Psoas muscle (tissue), 7 donors: ENCODE measurements at regions not wholly inside any gene's neighbourhood (a gene's known extent, or its start where the extent isn't known, plus 50 kb on each side); places are given as distances from the start of the nearest gene placed in this dataset.

Experiments
- ATAC-seq, 4 donors: fragments of 200-7000 bp; cut with Tn5 transposase; one replicate each; pipeline ENCODE4 v1.9.1; 2020; ENCODE audit warnings: moderate library complexity in 3 of 4, mild to moderate bottlenecking in 2 of 4
- DNase-seq, 2 donors: peaks; one replicate each; pipeline ENCODE4 v3.0.0-alpha.2; 2020
- H3K27ac ChIP-seq: fragments of 200-600 bp; one replicate; pipeline ENCODE4 v1.8.0; 2022
- H3K27me3 ChIP-seq, 3 donors: fragments of 200-600 bp in 1 of 3; one replicate each; pipeline versions ENCODE4 v1.6.1 to v1.8.0; 2013 to 2022; ENCODE audit warnings: low read length in 2 of 3, mild to moderate bottlenecking in 2 of 3, moderate library complexity in 1 of 3; ENCODE audit not compliant: insufficient read depth in 3 of 3
- H3K36me3 ChIP-seq, 2 donors: fragments of 200-600 bp in 1 of 2; one replicate each; pipeline versions ENCODE4 v1.6.1 to v1.8.0; 2013 to 2022; ENCODE audit warnings: low read depth in 1 of 2, mild to moderate bottlenecking in 1 of 2, moderate library complexity in 1 of 2; ENCODE audit not compliant: insufficient read depth in 1 of 2
- H3K4me1 ChIP-seq: fragments of 200-600 bp; one replicate; pipeline ENCODE4 v1.8.0; 2022
- H3K4me3 ChIP-seq: fragments of 200-600 bp; one replicate; pipeline ENCODE4 v1.8.0; 2022; ENCODE audit warnings: mild to moderate bottlenecking
- H3K9me3 ChIP-seq: fragments of 200-600 bp; one replicate; pipeline ENCODE4 v1.8.0; 2022
- WGBS, 3 donors: extraction: QIAGEN DNeasy Blood & Tissue Kit; methylation state at CpG; one replicate each; pipeline versions ENCODE4 v1.1.6 to v1.1.7; 2013; 5-methylcytosine and 5-hydroxymethylcytosine counted together
- intact Hi-C, 2 donors: fragments of 100-400 bp; cut with DNase I; formaldehyde crosslinking; loops; one replicate each; pipeline versions ENCODE4 v1.11.0 to v1.14.2; 2022
- TF ChIP-seq, protein P1 (sequence below): fragments of 200-600 bp; IDR thresholded peaks from one replicate; pipeline ENCODE4 v1.8.0; 2022; ENCODE audit warnings: antibody characterized with exemption
- donor health status: healthy with polysubstance abuse.
- donor health status: DM: no; HTN: no; CAD: no; lungs with moderate emphysema.
- donor health status: Bipolar disorder and iron deficiency.
- donor health status: healthy.
- donor health status: DM: yes; HTN: yes; CAD: no.
- donor health status: DM: no; HTN: no; CAD: no.
- donor health status: DM: yes; HTN: yes; CAD: no.

- Histone ChIP-seq H3K27ac (no peak overlapping the region), H3K4me3 (no peak overlapping the region), H3K4me1 (no peaks in the 10 kb centered on the region), H3K9me3 (no peaks in the 10 kb centered on the region), H3K27me3 (peaks cover 0 to 9% (median 0%) of the 10 kb centered on the region in 3 donors), H3K36me3 (no peaks in the 10 kb centered on the region)
- ATAC-seq = no peak
- DNase-seq = no peak
- intact Hi-C loops = no loop called here
- TF ChIP-seq, protein P1, sequence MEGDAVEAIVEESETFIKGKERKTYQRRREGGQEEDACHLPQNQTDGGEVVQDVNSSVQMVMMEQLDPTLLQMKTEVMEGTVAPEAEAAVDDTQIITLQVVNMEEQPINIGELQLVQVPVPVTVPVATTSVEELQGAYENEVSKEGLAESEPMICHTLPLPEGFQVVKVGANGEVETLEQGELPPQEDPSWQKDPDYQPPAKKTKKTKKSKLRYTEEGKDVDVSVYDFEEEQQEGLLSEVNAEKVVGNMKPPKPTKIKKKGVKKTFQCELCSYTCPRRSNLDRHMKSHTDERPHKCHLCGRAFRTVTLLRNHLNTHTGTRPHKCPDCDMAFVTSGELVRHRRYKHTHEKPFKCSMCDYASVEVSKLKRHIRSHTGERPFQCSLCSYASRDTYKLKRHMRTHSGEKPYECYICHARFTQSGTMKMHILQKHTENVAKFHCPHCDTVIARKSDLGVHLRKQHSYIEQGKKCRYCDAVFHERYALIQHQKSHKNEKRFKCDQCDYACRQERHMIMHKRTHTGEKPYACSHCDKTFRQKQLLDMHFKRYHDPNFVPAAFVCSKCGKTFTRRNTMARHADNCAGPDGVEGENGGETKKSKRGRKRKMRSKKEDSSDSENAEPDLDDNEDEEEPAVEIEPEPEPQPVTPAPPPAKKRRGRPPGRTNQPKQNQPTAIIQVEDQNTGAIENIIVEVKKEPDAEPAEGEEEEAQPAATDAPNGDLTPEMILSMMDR = no peak
- WGBS, 3 donors = 53 to 64% (median 62%) methylated on average over 2 of the region's 2 CpGs
Measured at GRCh38 chr2:176633754-176634153, 364.5 kb downstream of the MTX2 start.

DNA sequence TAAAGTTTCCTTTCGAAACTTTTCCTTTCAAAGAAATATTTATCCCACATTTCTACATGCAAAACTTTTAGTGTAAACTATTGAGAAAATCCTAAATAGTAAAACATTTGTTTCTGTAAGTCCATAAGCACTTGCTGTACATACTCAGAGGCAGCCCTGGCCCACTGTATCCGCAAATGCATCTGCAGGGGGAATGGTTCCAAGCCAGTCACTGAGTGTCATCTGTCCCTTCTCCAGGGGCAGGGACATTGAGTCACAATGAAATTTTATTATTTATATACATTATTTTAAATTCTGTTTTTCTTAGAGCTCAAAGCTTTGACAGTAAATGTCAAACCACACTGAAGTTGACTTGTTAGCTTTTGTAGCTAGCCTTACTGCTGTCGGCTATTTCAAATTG is 367.2 kb downstream of the MTX2 start:
- intact Hi-C loops = loop anchor here (5.0 kb wide), 4 partner anchors 84 to 509 kb away; partner anchors contain the start of gene HOXD8 (in 1 of the 2)
- Histone ChIP-seq H3K27me3 (peaks cover 0 to 16% (median 0%) of the 10 kb centered on the region in 3 donors), H3K9me3 (no peaks in the 10 kb centered on the region), H3K4me1 (no peaks in the 10 kb centered on the region), H3K27ac (no peak overlapping the region), H3K4me3 (peak overlapping the region; percentile 87), H3K36me3 (no peaks in the 10 kb centered on the region)
- DNase-seq (no peak), ATAC-seq (no peak)
- 85 to 88% (median 88%) methylated on average over 3 of the region's 3 CpGs for WGBS, 3 donors
- TF ChIP-seq, protein P1 = no peak

DNA sequence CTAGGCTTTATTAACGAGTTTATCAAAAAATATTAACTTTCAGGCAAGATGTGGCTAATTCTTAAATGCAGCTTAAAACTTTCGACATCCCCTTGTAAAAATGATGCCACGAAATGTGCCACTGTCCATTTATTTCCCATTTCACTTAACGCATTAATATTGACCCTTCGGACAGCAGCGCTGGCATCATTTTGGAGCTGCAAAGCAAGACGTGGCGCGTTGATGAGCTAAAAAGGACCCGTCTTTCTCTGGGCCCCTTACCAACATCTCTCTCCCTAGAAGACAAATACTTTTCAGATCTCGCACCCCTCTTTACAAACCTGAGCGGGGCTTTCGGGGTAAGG is 367.9 kb downstream of the MTX2 start:
- H3K27ac ChIP-seq = peak overlapping the region; percentile 39
- TF ChIP-seq, protein P1 = no peak
- DNase-seq (no peak), ATAC-seq (peak in 2 of 4 donors; percentile 2 to 11)
- H3K4me3 ChIP-seq = peak overlapping the region; percentile 87
- H3K27me3 ChIP-seq = peaks cover 0 to 16% (median 0%) of the 10 kb centered on the region in 3 donors
- no peaks in the 10 kb centered on the region for H3K4me1 ChIP-seq
- no peaks in the 10 kb centered on the region for H3K36me3 ChIP-seq
- H3K9me3 ChIP-seq = no peaks in the 10 kb centered on the region
- intact Hi-C loops = loop anchor here (5.0 kb wide), 4 partner anchors 85 to 510 kb away; partner anchors contain the start of gene HOXD8 (in 1 of the 2)
- WGBS, 3 donors = 52 to 60% (median 53%) methylated on average over 13 of the region's 13 CpGs

DNA sequence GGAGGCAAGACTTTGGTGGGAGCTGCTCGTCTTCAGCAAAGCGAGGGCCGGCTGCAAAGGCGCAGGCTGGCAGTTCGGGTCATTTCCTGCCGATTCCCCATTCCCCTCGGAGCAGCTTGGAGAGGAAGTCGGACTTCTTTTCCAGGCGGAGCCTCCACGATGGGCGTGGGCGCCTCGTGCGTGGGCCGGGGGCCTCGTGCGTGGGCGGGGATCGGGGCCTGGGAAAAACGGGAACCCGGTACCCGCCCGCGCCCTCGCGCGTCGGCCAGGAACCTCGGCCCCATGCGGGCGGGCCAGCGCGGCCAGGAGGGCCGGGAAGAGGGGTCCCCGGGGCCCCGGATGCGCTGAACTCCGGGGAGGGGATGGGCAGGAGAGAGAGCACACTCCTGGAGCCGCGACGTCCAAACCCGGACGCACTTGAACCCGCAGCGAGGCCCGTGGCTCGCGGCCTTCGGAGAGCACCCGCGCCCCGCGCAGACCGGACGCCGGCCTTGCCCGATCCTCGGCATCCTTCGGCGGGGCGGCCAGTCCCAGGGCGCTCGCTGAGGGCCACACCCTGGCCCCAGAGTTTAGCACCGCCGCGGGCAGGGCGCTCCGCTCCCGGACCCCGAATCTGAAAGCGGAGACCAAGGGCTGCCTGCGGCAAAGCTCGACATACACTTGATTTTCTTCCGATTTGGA is 368.4 kb downstream of the MTX2 start:
- WGBS, 3 donors = 4 to 6% (median 5%) methylated on average over 58 to 74 of the region's 74 CpGs
- TF ChIP-seq, protein P1 = no peak
- intact Hi-C loops = loop anchor here (1.0 to 5.0 kb wide), 5 partner anchors 85 to 510 kb away; partner anchors contain the start of gene HOXD8 (in 1 of the 2)
- Histone ChIP-seq H3K27ac (peak overlapping the region; percentile 39), H3K4me1 (no peaks in the 10 kb centered on the region), H3K36me3 (no peaks in the 10 kb centered on the region), H3K9me3 (no peaks in the 10 kb centered on the region), H3K27me3 (peaks cover 0 to 16% (median 0%) of the 10 kb centered on the region in 3 donors), H3K4me3 (peak overlapping the region; percentile 87)
- ATAC-seq = peak; percentile 63 to 77 (median 64)
- peak; percentile 73 to 80 for DNase-seq
